ENCODE measurements at regions not wholly inside any gene's neighbourhood (a gene's known extent, or its start where the extent isn't known, plus 50 kb on each side); places are given as distances from the start of the nearest gene placed in this dataset.

GRCh38 chr4:8709729-8710360 lies 117.3 kb downstream of the CPZ start:
- no peak for TF ChIP-seq POLR2A (IDR thresholded peaks at IDR 0.05; ENCODE audit: low read depth, low read length)
- no peak for TF ChIP-seq TAF1 (IDR thresholded peaks at IDR 0.05; ENCODE audit: low read depth, low read length)
- no peak for TF ChIP-seq POU2F2 (IDR thresholded peaks at IDR 0.05; ENCODE audit: low read depth, low read length)
- TF ChIP-seq SPI1 (IDR thresholded peaks at IDR 0.05; ENCODE audit: low read depth, low read length) = no peak
